Astrocyte (in vitro differentiated cells and primary cell): ENCODE measurements at regions not wholly inside any gene's neighbourhood (a gene's known extent, or its start where the extent isn't known, plus 50 kb on each side); places are given as distances from the start of the nearest gene placed in this dataset.

Experiments used
- CTCF ChIP-seq: IDR thresholded peaks from 2 replicates; pipeline ENCODE4 v1.5.1; 2011; ENCODE audit warnings: low read depth, mild to moderate bottlenecking, inconsistent platforms, low read length, moderate library complexity; ENCODE audit not compliant: insufficient read depth
- EZH2 ChIP-seq: IDR thresholded peaks from 2 replicates; pipeline ENCODE4 v1.6.1; 2012; ENCODE audit warnings: mild to moderate bottlenecking, low read length, inconsistent platforms; ENCODE audit not compliant: insufficient read depth

GRCh38 chrX:45322820-45323219 lies 122.1 kb upstream of the DIPK2B start:
- no peak for TF ChIP-seq CTCF
- TF ChIP-seq EZH2, result no peak
